NCI-H345 treated with DMSO at 0.1 percent for 48 hours (cell line): ENCODE measurements at regions not wholly inside any gene's neighbourhood (a gene's known extent, or its start where the extent isn't known, plus 50 kb on each side); places are given as distances from the start of the nearest gene placed in this dataset.
"Not testable (repeated sequence)": the region's sequence is repeated elsewhere in the genome, so short reads cannot be mapped to it uniquely, and the experiment has no call there.

Source experiments
- DNase-seq: peaks from one replicate; lab custom pipeline; 2025; ENCODE audit not compliant: unreplicated experiment; lab: John Stamatoyannopoulos, UW

DNA sequence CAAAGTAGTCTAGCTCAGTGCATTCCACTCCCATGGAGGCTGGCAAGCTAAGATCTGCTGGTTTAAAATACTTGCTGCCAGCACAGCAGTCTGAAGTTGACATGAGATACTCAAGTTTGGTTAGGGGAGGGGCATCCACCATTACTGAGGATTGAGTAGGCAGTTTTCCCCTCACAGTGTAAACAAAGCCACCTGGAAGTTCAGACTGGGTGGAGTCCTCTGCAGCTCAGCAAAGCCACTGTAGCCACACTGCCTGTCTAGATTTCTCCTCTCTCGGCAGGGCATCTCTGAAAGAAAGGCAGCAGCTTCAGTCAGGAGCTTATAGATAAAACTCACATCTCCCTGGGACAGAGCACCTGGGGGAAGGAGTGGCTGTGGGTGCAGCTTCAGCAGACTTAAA lies 377.4 kb upstream of the PRR20A start:
- not testable (repeated sequence) for DNase-seq

GRCh38 chr13:56773148-56773547 lies 367.6 kb upstream of the PRR20A start:
- DNase-seq = no peak

- no peak for DNase-seq
Observed at GRCh38 chr13:56789527-56789926, 351.2 kb upstream of the PRR20A start.

DNA sequence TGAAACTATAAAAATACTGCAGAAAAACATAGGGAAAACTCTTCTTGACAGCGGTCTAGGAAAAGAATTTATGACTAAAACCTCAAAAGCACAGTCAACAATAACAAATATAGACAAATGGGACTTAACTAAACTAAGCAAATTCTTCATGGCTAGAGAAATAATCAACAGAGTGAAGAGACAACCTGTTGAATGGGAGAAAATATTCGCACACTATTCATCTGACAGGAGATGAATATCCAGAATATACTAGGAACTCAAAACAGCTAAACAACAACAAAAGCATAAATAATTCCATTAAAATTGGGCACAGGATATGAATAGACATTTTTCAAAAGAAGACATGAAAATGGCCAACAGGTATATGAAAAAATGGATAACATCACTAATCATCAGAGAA lies 303.6 kb upstream of the PRR20A start:
- no peak for DNase-seq

GRCh38 chr13:56850852-56851251 lies 289.9 kb upstream of the PRR20A start:
- no peak for DNase-seq

- DNase-seq = no peak
Observed at GRCh38 chr13:56861476-56861875, 279.2 kb upstream of the PRR20A start.

DNA sequence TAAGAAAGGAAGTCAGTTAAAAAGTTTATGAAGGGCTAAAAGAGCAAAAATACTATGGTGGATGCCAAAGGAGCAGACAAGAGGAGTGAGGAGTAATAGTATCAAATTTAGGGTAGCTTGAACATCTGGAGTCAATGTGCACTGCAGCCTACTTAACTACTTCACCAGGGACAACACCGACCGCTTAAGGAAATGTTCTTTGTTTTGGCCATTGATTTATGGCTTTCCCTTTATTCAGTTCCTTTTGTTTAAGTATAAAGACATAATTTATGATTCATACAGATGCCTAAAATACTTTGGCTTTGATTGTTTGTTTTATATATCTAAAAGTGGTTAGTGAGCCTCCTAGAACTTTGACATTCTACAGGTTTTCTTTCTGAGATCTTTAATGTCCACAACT lies 276.3 kb upstream of the PRR20A start:
- DNase-seq = no peak

GRCh38 chr13:56865416-56865815 lies 275.3 kb upstream of the PRR20A start:
- no peak for DNase-seq

DNA sequence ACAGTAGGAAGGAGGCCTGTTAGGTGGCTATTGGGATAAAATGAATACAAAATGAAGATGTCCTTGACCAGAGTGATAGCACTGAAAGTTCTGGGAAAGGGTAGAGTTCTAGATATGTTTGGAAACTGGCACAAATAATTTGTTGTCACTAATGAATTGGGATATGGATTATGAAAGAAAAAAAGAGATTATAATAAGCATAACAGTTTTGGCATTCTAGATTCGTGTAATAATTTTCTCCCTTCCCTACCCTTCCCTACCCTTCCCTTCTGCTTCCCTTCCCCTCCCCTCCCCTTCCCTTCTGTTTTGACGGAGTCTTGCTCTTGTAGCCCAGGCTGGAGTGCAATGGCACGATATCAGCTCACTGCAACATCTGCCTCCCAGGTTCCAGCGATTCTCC lies 271.0 kb upstream of the PRR20A start:
- DNase-seq = no peak

- no peak for DNase-seq
Observed at GRCh38 chr13:56886398-56886797, 254.3 kb upstream of the PRR20A start.

- DNase-seq = no peak
Observed at GRCh38 chr13:56888455-56888854, 252.3 kb upstream of the PRR20A start.

- no peak for DNase-seq
Observed at GRCh38 chr13:56893843-56894242, 246.9 kb upstream of the PRR20A start.

DNA sequence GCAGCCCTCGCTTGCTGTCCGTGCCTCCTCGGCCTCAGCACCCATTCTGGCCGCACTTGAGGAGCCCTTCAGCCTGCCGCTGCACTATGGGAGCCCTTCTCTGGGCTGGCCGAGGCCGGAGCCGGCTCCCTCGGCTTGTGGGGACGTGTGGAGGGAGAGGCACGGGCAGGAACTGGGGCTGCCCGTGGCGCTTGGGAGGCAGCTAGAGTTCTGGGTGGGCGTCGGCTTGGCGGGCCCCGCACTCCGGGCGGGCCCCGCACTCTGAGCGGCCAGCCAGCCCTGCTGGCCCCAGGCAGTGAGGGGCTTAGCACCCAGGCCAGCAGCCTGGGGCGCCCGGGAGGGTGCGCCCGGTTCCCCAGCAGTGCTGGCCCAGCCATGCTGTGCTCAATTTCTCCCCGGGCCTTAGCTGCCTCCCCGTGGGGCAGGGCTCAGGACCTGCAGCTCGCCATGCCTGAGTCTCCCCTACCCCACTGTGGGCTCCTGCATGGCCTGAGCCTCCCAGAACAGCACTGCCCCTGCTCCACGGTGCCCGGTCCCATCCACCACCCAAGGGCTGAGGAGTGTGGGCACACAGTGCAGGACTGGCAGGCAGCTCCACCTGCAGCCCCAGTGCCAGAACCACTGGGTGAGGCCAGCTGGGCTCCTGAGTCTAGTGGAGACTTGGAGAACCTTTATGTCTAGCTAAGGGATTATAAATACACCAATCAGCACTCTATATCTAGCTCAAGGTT lies 240.0 kb upstream of the PRR20A start:
- DNase-seq = no peak

- DNase-seq = no peak
Observed at GRCh38 chr13:56902276-56902675, 238.4 kb upstream of the PRR20A start.

GRCh38 chr13:56903710-56904282 lies 236.9 kb upstream of the PRR20A start:
- DNase-seq = no peak

DNA sequence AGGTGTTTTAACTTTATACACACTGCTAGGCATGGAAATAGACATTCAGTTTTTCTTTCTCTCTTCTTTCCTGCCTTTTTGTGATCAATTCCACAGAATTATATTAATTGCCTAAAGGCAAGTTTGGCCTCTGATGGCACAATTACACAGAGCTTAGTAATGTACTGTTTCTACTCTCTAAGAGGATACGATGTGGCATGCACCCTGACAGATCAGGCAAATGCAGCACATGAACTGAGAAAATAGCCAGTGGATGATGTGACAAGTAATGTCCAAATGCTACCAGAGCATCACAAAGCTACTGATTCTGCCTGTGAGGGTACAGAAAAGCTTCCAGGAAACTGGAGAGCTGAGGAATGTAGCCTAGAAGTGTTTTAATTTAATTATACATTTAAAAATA lies 233.8 kb upstream of the PRR20A start:
- no peak for DNase-seq

GRCh38 chr13:56907766-56908165 lies 233.0 kb upstream of the PRR20A start:
- DNase-seq = no peak

- DNase-seq = no peak
Observed at GRCh38 chr13:56909896-56910600, 230.7 kb upstream of the PRR20A start.

- no peak for DNase-seq
Observed at GRCh38 chr13:56917966-56918365, 222.8 kb upstream of the PRR20A start.

DNA sequence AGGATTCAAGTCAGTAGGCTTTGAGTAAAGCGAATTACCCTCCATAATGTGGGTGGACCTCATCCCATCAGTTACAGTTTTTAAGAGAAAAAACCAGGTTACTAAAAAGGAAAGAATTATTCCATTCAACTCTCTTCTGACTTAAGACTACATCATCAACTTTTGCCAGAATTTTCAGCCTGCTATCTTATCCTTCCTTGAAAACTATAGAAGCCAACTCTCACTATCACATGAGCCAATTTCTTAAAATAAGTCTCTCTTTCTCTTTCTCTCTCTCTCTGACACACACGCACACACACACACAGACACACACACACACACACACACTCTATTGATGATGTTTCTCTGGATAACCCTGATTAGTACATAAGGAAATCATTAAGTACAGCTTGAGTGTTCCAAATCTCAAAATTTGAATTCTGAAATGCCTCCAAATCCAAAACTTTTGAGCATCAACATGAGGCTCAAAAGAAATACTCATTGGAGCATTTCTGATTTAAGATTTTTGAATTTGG lies 217.0 kb upstream of the PRR20A start:
- no peak for DNase-seq

- no peak for DNase-seq
Observed at GRCh38 chr13:56924401-56924800, 216.3 kb upstream of the PRR20A start.

DNA sequence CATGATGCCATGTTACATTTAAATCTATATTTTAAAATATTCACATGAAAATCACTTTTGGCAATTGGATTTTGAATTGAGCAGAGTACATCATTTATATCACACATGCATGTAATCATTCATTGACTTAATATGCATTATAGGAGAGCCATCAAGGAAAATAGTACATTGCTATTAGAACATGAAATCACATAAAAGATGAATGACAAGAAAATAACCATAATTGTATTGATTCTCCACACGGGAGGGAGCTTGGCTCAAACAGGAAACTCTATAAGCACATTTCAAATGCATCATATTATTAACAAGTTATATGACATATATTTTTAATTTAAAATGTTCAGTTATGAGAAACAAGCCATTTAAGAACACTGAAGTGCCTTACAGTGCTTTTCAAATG lies 208.6 kb upstream of the PRR20A start:
- no peak for DNase-seq
